ENCODE measurements at regions not wholly inside any gene's neighbourhood (a gene's known extent, or its start where the extent isn't known, plus 50 kb on each side); places are given as distances from the start of the nearest gene placed in this dataset.

GRCh38 chrX:155682834-155683233, 70.1 kb upstream of the TMLHE start:
- Mint-ChIP-seq H3K27ac (ENCODE audit: unreplicated experiment) (no peak overlapping the region), H3K36me3 (ENCODE audit: low read depth, unreplicated experiment) (peaks cover 3% of the 10 kb centered on the region), H3K4me3 (ENCODE audit: unreplicated experiment) (no peak overlapping the region), H3K27me3 (ENCODE audit: low read depth, unreplicated experiment) (no peaks in the 10 kb centered on the region), H3K9me3 (ENCODE audit: unreplicated experiment) (no peaks in the 10 kb centered on the region), H3K4me1 (ENCODE audit: low read depth, unreplicated experiment) (no peaks in the 10 kb centered on the region)
- H3K9me3 ChIP-seq (ENCODE audit: insufficient read depth, low read depth, low read length): no peaks in the 10 kb centered on the region
- no peak overlapping the region for H2AFZ ChIP-seq (ENCODE audit: low read depth, low read length)
- H4K20me1 ChIP-seq (ENCODE audit: insufficient read depth, low read length): no peaks in the 10 kb centered on the region
- H3K4me3 ChIP-seq (ENCODE audit: insufficient read depth, low read depth, low read length): no peak overlapping the region
- no peak for FAIRE-seq
- no peak overlapping the region for H3K4me2 ChIP-seq (ENCODE audit: low read length)
- no peaks in the 10 kb centered on the region for H3K4me1 ChIP-seq (ENCODE audit: insufficient read depth, low read length)
- no peak overlapping the region for H3K9ac ChIP-seq (ENCODE audit: low read length)
- H3K27me3 ChIP-seq (ENCODE audit: insufficient read depth, low read length): no peaks in the 10 kb centered on the region
- no peaks in the 10 kb centered on the region for H3K79me2 ChIP-seq (ENCODE audit: insufficient read depth, low read length)
- H3K27ac ChIP-seq (ENCODE audit: low read depth, low read length): no peak overlapping the region
- TF ChIP-seq CTCF (IDR thresholded peaks at IDR 0.05; ENCODE audit: insufficient read depth, low read depth, low read length) (no peak), EZH2 (IDR thresholded peaks at IDR 0.05; ENCODE audit: insufficient read depth, low read length) (no peak)
- no peak for DNase-seq (ENCODE audit: low read depth)
- no peaks in the 10 kb centered on the region for H3K36me3 ChIP-seq (ENCODE audit: insufficient read depth, low read length)

GRCh38 chrX:155679715-155680114, 67.0 kb upstream of the TMLHE start:
- Histone ChIP-seq H3K4me2 (ENCODE audit: low read length) (no peak overlapping the region), H4K20me1 (ENCODE audit: insufficient read depth, low read length) (no peaks in the 10 kb centered on the region), H3K36me3 (ENCODE audit: insufficient read depth, low read length) (no peaks in the 10 kb centered on the region), H3K79me2 (ENCODE audit: insufficient read depth, low read length) (no peaks in the 10 kb centered on the region), H3K27me3 (ENCODE audit: insufficient read depth, low read length) (no peaks in the 10 kb centered on the region), H3K9me3 (ENCODE audit: insufficient read depth, low read depth, low read length) (no peaks in the 10 kb centered on the region), H3K9ac (ENCODE audit: low read length) (no peak overlapping the region), H3K4me1 (ENCODE audit: insufficient read depth, low read length) (no peaks in the 10 kb centered on the region), H3K4me3 (ENCODE audit: insufficient read depth, low read depth, low read length) (no peak overlapping the region), H2AFZ (ENCODE audit: low read depth, low read length) (no peak overlapping the region), H3K27ac (ENCODE audit: low read depth, low read length) (no peak overlapping the region)
- no peak for TF ChIP-seq EZH2 (IDR thresholded peaks at IDR 0.05; ENCODE audit: insufficient read depth, low read length)
- no peak for TF ChIP-seq CTCF (IDR thresholded peaks at IDR 0.05; ENCODE audit: insufficient read depth, low read depth, low read length)
- Mint-ChIP-seq H3K27ac (ENCODE audit: unreplicated experiment) (no peak overlapping the region), H3K9me3 (ENCODE audit: unreplicated experiment) (no peaks in the 10 kb centered on the region), H3K4me3 (ENCODE audit: unreplicated experiment) (no peak overlapping the region), H3K27me3 (ENCODE audit: low read depth, unreplicated experiment) (no peaks in the 10 kb centered on the region), H3K4me1 (ENCODE audit: low read depth, unreplicated experiment) (no peaks in the 10 kb centered on the region), H3K36me3 (ENCODE audit: low read depth, unreplicated experiment) (peaks cover 3% of the 10 kb centered on the region)
- FAIRE-seq (no peak), DNase-seq (ENCODE audit: low read depth) (no peak)

DNA sequence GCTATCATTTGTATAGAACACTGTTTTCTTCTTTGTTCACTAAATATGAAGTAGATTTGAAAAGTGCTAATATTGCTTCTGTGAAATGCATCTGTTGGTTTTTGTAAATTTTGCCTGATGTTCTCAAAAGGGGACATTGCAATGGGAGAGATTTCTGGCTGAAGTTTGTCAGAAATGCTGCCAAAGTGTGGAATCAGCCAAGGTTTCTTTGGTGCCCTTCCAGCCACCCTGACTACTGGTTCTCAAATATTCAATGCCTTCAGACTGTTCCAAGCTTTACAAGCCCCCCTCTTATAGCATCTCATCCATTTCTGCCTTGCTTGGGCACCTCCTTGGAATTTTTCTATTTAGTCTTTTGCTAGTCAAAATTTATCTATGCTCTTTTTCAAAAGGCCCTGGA, 60.6 kb upstream of the TMLHE start:
- no peaks in the 10 kb centered on the region for H3K4me1 ChIP-seq (ENCODE audit: insufficient read depth, low read length)
- Mint-ChIP-seq H3K27ac (ENCODE audit: unreplicated experiment) (no peak overlapping the region), H3K4me3 (ENCODE audit: unreplicated experiment) (no peak overlapping the region), H3K9me3 (ENCODE audit: unreplicated experiment) (no peaks in the 10 kb centered on the region), H3K27me3 (ENCODE audit: low read depth, unreplicated experiment) (no peaks in the 10 kb centered on the region), H3K4me1 (ENCODE audit: low read depth, unreplicated experiment) (peaks cover 1% of the 10 kb centered on the region), H3K36me3 (ENCODE audit: low read depth, unreplicated experiment) (no peaks in the 10 kb centered on the region)
- H3K4me3 ChIP-seq (ENCODE audit: insufficient read depth, low read depth, low read length): no peak overlapping the region
- no peak for FAIRE-seq
- no peaks in the 10 kb centered on the region for H3K36me3 ChIP-seq (ENCODE audit: insufficient read depth, low read length)
- H3K27ac ChIP-seq (ENCODE audit: low read depth, low read length): no peak overlapping the region
- DNase-seq (ENCODE audit: low read depth): no peak
- no peak overlapping the region for H3K4me2 ChIP-seq (ENCODE audit: low read length)
- TF ChIP-seq CTCF (IDR thresholded peaks at IDR 0.05; ENCODE audit: insufficient read depth, low read depth, low read length) (no peak), EZH2 (IDR thresholded peaks at IDR 0.05; ENCODE audit: insufficient read depth, low read length) (no peak)
- H4K20me1 ChIP-seq (ENCODE audit: insufficient read depth, low read length): no peaks in the 10 kb centered on the region
- no peaks in the 10 kb centered on the region for H3K9me3 ChIP-seq (ENCODE audit: insufficient read depth, low read depth, low read length)
- no peak overlapping the region for H2AFZ ChIP-seq (ENCODE audit: low read depth, low read length)
- H3K27me3 ChIP-seq (ENCODE audit: insufficient read depth, low read length): no peaks in the 10 kb centered on the region
- H3K9ac ChIP-seq (ENCODE audit: low read length): no peak overlapping the region
- no peaks in the 10 kb centered on the region for H3K79me2 ChIP-seq (ENCODE audit: insufficient read depth, low read length)

All from astrocyte (in vitro differentiated cells and primary cell).